Endothelial cell of umbilical vein (primary cell): ENCODE measurements at regions not wholly inside any gene's neighbourhood (a gene's known extent, or its start where the extent isn't known, plus 50 kb on each side); places are given as distances from the start of the nearest gene placed in this dataset.
"Not testable (repeated sequence)": the region's sequence is repeated elsewhere in the genome, so short reads cannot be mapped to it uniquely, and the experiment has no call there.

Experiments
- BruUV-seq: library from RNA; stranded (reverse); fragments of 400-500 nt; replicated peaks from 2 replicates; lab custom pipeline; 2021; lab: Mats Ljungman, UMichigan
- CTCF ChIA-PET: fragments of 300-600, 350-600 bp; sonication (Branson Sonifier 250); formaldehyde crosslinking; loops from one replicate; lab custom pipeline; 2021; ENCODE audit warnings: antibody characterized with exemption, inconsistent platforms; lab: Charles Lee
- POLR2A ChIA-PET: fragments of 300-600, 350-600 bp; sonication (Branson Sonifier 250); formaldehyde crosslinking; loops from one replicate; lab custom pipeline; 2021; ENCODE audit warnings: antibody characterized with exemption, inconsistent platforms; lab: Charles Lee
- DNase-seq: peaks from one replicate; pipeline ENCODE4 v3.0.0-alpha.2; 2011; ENCODE audit warnings: low read depth, low spot score
- FAIRE-seq: peaks from 2 replicates; lab custom pipeline; 2011; peaks lifted over from hg19 to GRCh38; lab: Jason Lieb, UNC
- H2AFZ ChIP-seq: 2 replicates; pipeline ENCODE4 v1.6.0; 2012; ENCODE audit warnings: low read depth, low read length, control low read depth, inconsistent platforms
- H3K27ac ChIP-seq: 2 replicates; pipeline ENCODE4 v1.5.1; 2011; ENCODE audit warnings: low read depth, mild to moderate bottlenecking, control low read depth, low read length, moderate library complexity; ENCODE audit not compliant: insufficient read depth
- H3K27me3 ChIP-seq, 2 experiments: 2 replicates each; pipeline versions ENCODE4 v1.6.0 to v1.6.1; 2011; ENCODE audit warnings: low read length in 2 of 2, mixed read lengths in 1 of 2; ENCODE audit not compliant: control insufficient read depth in 2 of 2, insufficient read depth in 2 of 2
- H3K36me3 ChIP-seq, 2 experiments: 2 replicates in 1 of 2; 3 replicates in 1 of 2; pipeline ENCODE4 v1.5.1; 2011; ENCODE audit warnings: low read length in 2 of 2, mild to moderate bottlenecking in 1 of 2, moderate library complexity in 1 of 2; ENCODE audit not compliant: control insufficient read depth in 2 of 2, insufficient read depth in 2 of 2; ENCODE audit errors: extremely low read depth in 1 of 2
- H3K4me1 ChIP-seq: 3 replicates; pipeline ENCODE4 v1.5.1; 2011; ENCODE audit warnings: mild to moderate bottlenecking, low read length; ENCODE audit not compliant: control insufficient read depth, insufficient read depth; ENCODE audit errors: extremely low read depth
- H3K4me2 ChIP-seq: 2 replicates; pipeline ENCODE4 v1.6.1; 2011; ENCODE audit warnings: low read length, control low read depth, mixed read lengths; ENCODE audit not compliant: insufficient read depth
- H3K4me3 ChIP-seq, 3 experiments: fragments of 200-600 bp in 1 of 3; sonication (generic), shearing (Covaris generic) in 1 of 3; replicated peaks in 1 of 3; 2 replicates each; pipeline ENCODE4 v1.5.1; 2011 to 2016; ENCODE audit warnings: control low read depth in 3 of 3, low read length in 3 of 3, mild to moderate bottlenecking in 2 of 3, inconsistent platforms in 1 of 3, low read depth in 1 of 3, moderate library complexity in 1 of 3; ENCODE audit not compliant: insufficient read depth in 1 of 3
- H3K79me2 ChIP-seq: 2 replicates; pipeline ENCODE4 v1.6.0; 2012; ENCODE audit warnings: low read length, inconsistent platforms; ENCODE audit not compliant: control insufficient read depth, insufficient read depth
- H3K9ac ChIP-seq: replicated peaks from 2 replicates; pipeline ENCODE3; 2011; ENCODE audit warnings: low read length, control low read depth; ENCODE audit not compliant: insufficient read depth; ENCODE audit errors: extremely low read depth
- H3K9me1 ChIP-seq: replicated peaks from 3 replicates; pipeline ENCODE4 v1.6.0; 2011; ENCODE audit warnings: mild to moderate bottlenecking, low read length; ENCODE audit not compliant: control insufficient read depth, insufficient read depth; ENCODE audit errors: extremely low read depth
- H3K9me3 ChIP-seq: replicated peaks from 2 replicates; pipeline ENCODE4 v1.5.1; 2012; ENCODE audit warnings: low read length, inconsistent platforms; ENCODE audit not compliant: control insufficient read depth, insufficient read depth
- H4K20me1 ChIP-seq: replicated peaks from 2 replicates; pipeline ENCODE3; 2011; ENCODE audit warnings: mild to moderate bottlenecking, low read length; ENCODE audit not compliant: control insufficient read depth, insufficient read depth; ENCODE audit errors: extremely low read depth
- EZH2 ChIP-seq: IDR thresholded peaks from 2 replicates; pipeline ENCODE4 v1.6.1; 2012; ENCODE audit warnings: borderline replicate concordance, low read depth, mild to moderate bottlenecking, moderate library complexity, low read length, inconsistent platforms; ENCODE audit not compliant: severe bottlenecking
- FOS ChIP-seq: IDR thresholded peaks from 2 replicates; pipeline ENCODE4 v1.6.1; 2011; ENCODE audit warnings: mild to moderate bottlenecking, low read length, moderate library complexity, borderline replicate concordance; ENCODE audit not compliant: insufficient read depth
- GATA2 ChIP-seq: IDR thresholded peaks from 2 replicates; pipeline ENCODE4 v1.7.0; 2011; ENCODE audit warnings: low read depth, mild to moderate bottlenecking, moderate library complexity, mixed read lengths, low read length; ENCODE audit not compliant: insufficient read length, insufficient read depth
- JUN ChIP-seq: IDR thresholded peaks from 2 replicates; pipeline ENCODE4 v1.6.1; 2011; ENCODE audit warnings: borderline replicate concordance, low read depth; ENCODE audit not compliant: insufficient read length, insufficient read depth
- MAX ChIP-seq: IDR thresholded peaks from 2 replicates; pipeline ENCODE4 v1.6.1; 2011; ENCODE audit not compliant: insufficient read depth, insufficient read length
- MYC ChIP-seq: IDR thresholded peaks from one replicate; pipeline ENCODE4 v1.6.1; 2011; ENCODE audit warnings: mild to moderate bottlenecking, low read depth, low read length
- POLR2A ChIP-seq: IDR thresholded peaks from 2 replicates; pipeline ENCODE4 v1.6.1; 2012; ENCODE audit warnings: low read depth, mild to moderate bottlenecking, control low read depth, low read length
- POLR2AphosphoS5 ChIP-seq: IDR thresholded peaks from 2 replicates; pipeline ENCODE4 v1.6.1; 2012; ENCODE audit warnings: low read depth, mild to moderate bottlenecking, control low read depth, low read length, moderate library complexity; ENCODE audit not compliant: insufficient read depth
- dilution Hi-C: fragments of 300-500 bp; cut with MboI; formaldehyde crosslinking; loops from one replicate; pipeline ENCODE4 v1.15.0; 2019; ENCODE audit warnings: low sequenced_read_pairs; ENCODE audit not compliant: extremely low pct_ligation_motif_present
- intact Hi-C: fragments of 100-400 bp; cut with micrococcal nuclease; formaldehyde crosslinking; loops from one replicate; pipeline ENCODE4 v1.10.0; 2022
- TF ChIP-seq, protein P1 (sequence below), 2 donors: IDR thresholded peaks; 1 replicate in 1 of 2; 2 replicates in 1 of 2; pipeline ENCODE4 v1.5.1; 2011; ENCODE audit warnings: low read length in 2 of 2, mild to moderate bottlenecking in 2 of 2, moderate library complexity in 2 of 2, control low read depth in 1 of 2, inconsistent platforms in 1 of 2, low read depth in 1 of 2; ENCODE audit not compliant: insufficient read depth in 1 of 2; ENCODE audit errors: extremely low read depth in 1 of 2

GRCh38 chr2:2455151-2455550 is 124.1 kb upstream of the MYT1L start:
- ChIA-PET CTCF (no interaction called here), POLR2A (no interaction called here)
- dilution Hi-C loops: no loop called here

DNA sequence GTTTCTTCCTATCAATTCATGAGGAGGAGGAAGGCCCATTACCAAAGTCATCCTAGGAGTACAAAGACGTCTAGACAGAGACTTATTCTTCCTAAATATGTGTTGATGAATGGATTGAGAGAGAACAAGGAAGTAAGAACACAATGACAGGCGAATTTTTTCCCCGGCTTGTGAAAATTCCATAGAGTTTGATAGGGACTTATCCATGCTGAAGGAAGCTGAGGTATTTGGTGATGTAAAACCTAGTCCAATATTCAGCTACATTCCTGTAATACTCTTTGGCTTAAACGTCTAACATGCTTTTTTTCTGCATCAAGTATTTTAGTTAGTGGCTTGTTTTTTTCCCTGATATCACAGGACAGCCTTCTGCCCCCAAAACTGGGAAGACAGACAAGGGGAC is 121.9 kb upstream of the MYT1L start:
- Histone ChIP-seq H3K9me3 (peaks cover 2% of the 10 kb centered on the region), H3K9me1 (no peaks in the 10 kb centered on the region), H4K20me1 (no peaks in the 10 kb centered on the region), H3K27ac (no peak overlapping the region), H3K36me3 (no peaks in the 10 kb centered on the region), H3K27me3 (no peaks in the 10 kb centered on the region), H3K79me2 (no peaks in the 10 kb centered on the region), H3K9ac (no peak overlapping the region), H3K4me3 (no peak overlapping the region), H3K4me2 (no peak overlapping the region), H2AFZ (no peak overlapping the region), H3K4me1 (no peaks in the 10 kb centered on the region)
- intact Hi-C loops: no loop called here
- dilution Hi-C loops: no loop called here
- no peak for TF ChIP-seq FOS
- TF ChIP-seq EZH2: no peak
- TF ChIP-seq POLR2AphosphoS5: no peak
- TF ChIP-seq GATA2: no peak
- no peak for TF ChIP-seq POLR2A
- TF ChIP-seq, protein P1, sequence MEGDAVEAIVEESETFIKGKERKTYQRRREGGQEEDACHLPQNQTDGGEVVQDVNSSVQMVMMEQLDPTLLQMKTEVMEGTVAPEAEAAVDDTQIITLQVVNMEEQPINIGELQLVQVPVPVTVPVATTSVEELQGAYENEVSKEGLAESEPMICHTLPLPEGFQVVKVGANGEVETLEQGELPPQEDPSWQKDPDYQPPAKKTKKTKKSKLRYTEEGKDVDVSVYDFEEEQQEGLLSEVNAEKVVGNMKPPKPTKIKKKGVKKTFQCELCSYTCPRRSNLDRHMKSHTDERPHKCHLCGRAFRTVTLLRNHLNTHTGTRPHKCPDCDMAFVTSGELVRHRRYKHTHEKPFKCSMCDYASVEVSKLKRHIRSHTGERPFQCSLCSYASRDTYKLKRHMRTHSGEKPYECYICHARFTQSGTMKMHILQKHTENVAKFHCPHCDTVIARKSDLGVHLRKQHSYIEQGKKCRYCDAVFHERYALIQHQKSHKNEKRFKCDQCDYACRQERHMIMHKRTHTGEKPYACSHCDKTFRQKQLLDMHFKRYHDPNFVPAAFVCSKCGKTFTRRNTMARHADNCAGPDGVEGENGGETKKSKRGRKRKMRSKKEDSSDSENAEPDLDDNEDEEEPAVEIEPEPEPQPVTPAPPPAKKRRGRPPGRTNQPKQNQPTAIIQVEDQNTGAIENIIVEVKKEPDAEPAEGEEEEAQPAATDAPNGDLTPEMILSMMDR (IDR thresholded peaks at IDR 0.05; ENCODE audit: extremely low read depth in 1 of 2, insufficient read depth in 1 of 2, low read depth in 1 of 2, low read length in 2 of 2): no peak
- TF ChIP-seq MYC: no peak
- no peak for TF ChIP-seq JUN
- no peak for TF ChIP-seq MAX
- no peak for FAIRE-seq
- ChIA-PET CTCF (no interaction called here), POLR2A (no interaction called here)
- DNase-seq: no peak
- no TSS peak for BruUV-seq

More at GRCh38 chr2:2455151-2455550, 124.1 kb upstream of the MYT1L start:
- peaks cover 2% of the 10 kb centered on the region for H3K9me3 ChIP-seq
- DNase-seq: no peak
- H3K4me2 ChIP-seq: no peak overlapping the region
- H3K9me1 ChIP-seq: no peaks in the 10 kb centered on the region
- H3K79me2 ChIP-seq: no peaks in the 10 kb centered on the region
- intact Hi-C loops: no loop called here
- no peak overlapping the region for H3K4me3 ChIP-seq
- H3K27me3 ChIP-seq: no peaks in the 10 kb centered on the region
- no peaks in the 10 kb centered on the region for H3K4me1 ChIP-seq
- no peak overlapping the region for H2AFZ ChIP-seq
- FAIRE-seq: no peak
- TF ChIP-seq POLR2AphosphoS5: no peak
- TF ChIP-seq POLR2A: no peak
- no peak for TF ChIP-seq GATA2
- no peak for TF ChIP-seq EZH2
- no peaks in the 10 kb centered on the region for H3K36me3 ChIP-seq
- H4K20me1 ChIP-seq: no peaks in the 10 kb centered on the region
- BruUV-seq: no TSS peak
- H3K9ac ChIP-seq: no peak overlapping the region
- H3K27ac ChIP-seq: no peak overlapping the region

GRCh38 chr2:2451275-2451674 is 120.2 kb upstream of the MYT1L start:
- BruUV-seq, dilution Hi-C loops, H3K27ac ChIP-seq, FAIRE-seq, H3K4me2 ChIP-seq, H3K9me1 ChIP-seq, H3K27me3 ChIP-seq, H2AFZ ChIP-seq, H3K9me3 ChIP-seq, H3K9ac ChIP-seq, POLR2A ChIA-PET, H3K36me3 ChIP-seq, H3K79me2 ChIP-seq, DNase-seq, intact Hi-C loops, CTCF ChIA-PET, H3K4me1 ChIP-seq, H4K20me1 ChIP-seq, H3K4me3 ChIP-seq: not testable (repeated sequence)
